ENCODE measurements at regions not wholly inside any gene's neighbourhood (a gene's known extent, or its start where the extent isn't known, plus 50 kb on each side); places are given as distances from the start of the nearest gene placed in this dataset.

DNA sequence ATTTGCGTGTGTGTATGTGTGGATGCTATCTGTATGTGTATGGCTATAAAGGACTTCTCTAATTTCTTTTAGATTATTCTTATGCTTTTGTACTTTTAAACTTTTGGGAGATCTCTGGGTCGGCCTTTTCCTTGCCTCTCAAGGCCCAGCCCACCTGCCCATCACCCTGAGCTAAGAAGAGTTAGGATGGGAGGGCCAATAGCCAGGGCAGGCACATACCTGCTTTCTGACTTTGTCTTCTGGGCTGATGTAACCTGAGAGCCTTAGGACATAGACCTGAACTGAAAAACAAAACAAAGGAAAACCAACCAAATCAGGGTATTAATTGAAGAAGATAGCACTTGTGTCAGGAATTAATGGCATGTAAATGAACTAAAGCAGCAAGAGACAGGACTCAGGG lies 100.2 kb downstream of the IRX1 start:
- Histone ChIP-seq H3K27ac (ENCODE audit: low read depth) (no peak overlapping the region), H3K4me1 (ENCODE audit: insufficient read depth) (no peaks in the 10 kb centered on the region), H3K4me3 (ENCODE audit: low read depth, low read length) (no peak overlapping the region), H3K36me3 (ENCODE audit: insufficient read depth) (no peaks in the 10 kb centered on the region)
- DNase-seq (ENCODE audit: extremely low spot score): no peak
- WGBS: 88% methylated on average over 2 of the region's 2 CpGs

DNA sequence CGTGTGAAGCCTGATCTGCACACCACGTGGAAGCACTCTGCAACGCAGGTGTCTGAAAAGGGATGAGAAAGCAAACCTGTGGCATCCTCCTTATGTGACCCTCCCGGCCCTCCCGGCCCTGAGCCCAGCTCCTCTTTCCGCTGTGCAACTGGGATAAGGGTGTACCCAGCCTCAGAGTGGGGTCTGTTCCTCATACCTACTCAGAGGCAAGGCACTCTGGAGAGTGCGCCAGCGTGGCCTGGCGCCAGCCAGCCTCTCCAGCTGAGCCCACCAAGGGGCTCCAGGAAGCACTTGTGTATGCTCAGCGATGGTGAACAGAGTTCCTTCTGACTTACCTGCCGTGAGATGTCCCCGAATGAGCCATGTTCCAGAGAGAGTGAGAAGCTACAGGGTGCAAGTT lies 102.8 kb downstream of the IRX1 start:
- Histone ChIP-seq H3K36me3 (ENCODE audit: insufficient read depth) (no peaks in the 10 kb centered on the region), H3K4me3 (ENCODE audit: low read depth, low read length) (no peak overlapping the region), H3K27ac (ENCODE audit: low read depth) (no peak overlapping the region), H3K4me1 (ENCODE audit: insufficient read depth) (no peaks in the 10 kb centered on the region)
- DNase-seq (ENCODE audit: extremely low spot score): no peak
- WGBS: 80% methylated on average over 12 of the region's 12 CpGs

DNA sequence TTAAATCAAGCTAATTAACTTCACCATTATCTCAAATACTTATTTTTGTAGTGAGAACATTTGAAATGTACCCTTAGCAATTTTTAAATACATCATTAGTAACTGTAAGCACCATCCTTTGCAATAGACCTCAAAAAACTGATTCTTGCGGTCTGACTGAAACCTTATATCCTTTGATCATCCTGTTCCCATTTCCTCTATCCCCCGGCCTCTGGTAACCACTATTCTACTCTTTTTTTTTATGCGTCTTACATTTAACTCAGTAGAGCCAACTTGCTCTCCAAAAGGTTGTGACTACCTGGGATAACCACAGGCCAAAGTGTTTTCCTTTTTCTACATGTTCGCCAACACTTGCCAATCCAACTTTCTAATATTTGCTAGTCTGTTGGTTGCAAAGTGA lies 106.1 kb downstream of the IRX1 start:
- Histone ChIP-seq H3K36me3 (ENCODE audit: insufficient read depth) (no peaks in the 10 kb centered on the region), H3K4me1 (ENCODE audit: insufficient read depth) (no peaks in the 10 kb centered on the region), H3K4me3 (ENCODE audit: low read depth, low read length) (no peak overlapping the region), H3K27ac (ENCODE audit: low read depth) (no peak overlapping the region)
- 64% methylated on average over 4 of the region's 4 CpGs for WGBS
- no peak for DNase-seq (ENCODE audit: extremely low spot score)

DNA sequence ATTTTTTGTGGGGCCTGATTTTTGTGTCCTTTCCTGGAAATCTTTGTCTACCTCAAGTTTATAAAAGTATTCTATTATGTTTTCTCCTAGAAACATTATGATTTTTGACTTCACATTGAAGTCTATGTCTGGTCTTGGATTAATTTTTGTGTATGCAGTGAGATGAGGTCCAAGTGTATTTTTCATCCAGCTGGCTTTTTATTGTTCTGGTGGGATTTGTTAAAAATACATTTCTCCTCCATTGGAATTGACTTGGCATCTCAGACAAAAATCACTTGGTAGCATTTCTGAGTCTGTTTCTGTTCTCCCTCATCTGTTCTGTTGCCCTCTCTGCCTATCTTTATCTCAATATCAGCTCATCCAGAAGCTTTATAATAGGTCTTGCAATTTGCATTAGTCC lies 109.0 kb downstream of the IRX1 start:
- Histone ChIP-seq H3K36me3 (ENCODE audit: insufficient read depth) (no peaks in the 10 kb centered on the region), H3K4me1 (ENCODE audit: insufficient read depth) (no peaks in the 10 kb centered on the region), H3K4me3 (ENCODE audit: low read depth, low read length) (no peak overlapping the region), H3K27ac (ENCODE audit: low read depth) (no peak overlapping the region)
- DNase-seq (ENCODE audit: extremely low spot score): no peak

DNA sequence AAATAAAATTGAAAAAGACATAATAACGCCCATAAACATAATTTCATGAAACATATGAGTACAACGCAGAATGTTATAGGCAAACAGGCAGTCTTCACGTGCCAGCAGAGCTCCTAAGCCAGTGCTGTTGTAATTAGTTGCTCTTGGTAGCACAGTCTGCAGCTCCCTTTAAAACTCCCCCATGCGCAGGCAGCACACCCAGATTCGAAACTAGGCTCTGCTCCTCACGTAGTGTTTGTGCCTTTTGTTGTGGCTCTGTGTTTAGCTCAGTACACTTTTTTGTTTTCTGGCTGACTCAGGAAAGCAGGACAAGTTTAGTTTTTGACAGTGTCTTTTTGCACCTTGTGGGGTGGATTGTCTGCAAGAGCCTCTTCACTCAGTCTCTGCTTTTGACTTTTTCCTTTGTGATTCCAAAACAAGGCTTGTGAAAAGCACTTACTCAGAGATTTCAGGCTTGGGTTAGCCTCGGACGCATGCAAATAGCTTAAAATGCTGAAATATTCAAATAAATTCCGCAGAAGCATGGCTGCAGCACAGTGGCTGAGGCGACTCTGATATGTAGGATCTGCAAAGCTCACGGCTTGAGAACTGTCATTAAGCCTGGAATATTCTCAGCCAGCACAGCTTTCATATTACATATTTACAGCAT lies 113.6 kb downstream of the IRX1 start:
- 40% methylated on average over 11 of the region's 11 CpGs for WGBS
- no peaks in the 10 kb centered on the region for H3K4me1 ChIP-seq (ENCODE audit: insufficient read depth)
- no peak overlapping the region for H3K4me3 ChIP-seq (ENCODE audit: low read depth, low read length)
- H3K36me3 ChIP-seq (ENCODE audit: insufficient read depth): no peaks in the 10 kb centered on the region
- no peak overlapping the region for H3K27ac ChIP-seq (ENCODE audit: low read depth)
- no peak for DNase-seq (ENCODE audit: extremely low spot score)

DNA sequence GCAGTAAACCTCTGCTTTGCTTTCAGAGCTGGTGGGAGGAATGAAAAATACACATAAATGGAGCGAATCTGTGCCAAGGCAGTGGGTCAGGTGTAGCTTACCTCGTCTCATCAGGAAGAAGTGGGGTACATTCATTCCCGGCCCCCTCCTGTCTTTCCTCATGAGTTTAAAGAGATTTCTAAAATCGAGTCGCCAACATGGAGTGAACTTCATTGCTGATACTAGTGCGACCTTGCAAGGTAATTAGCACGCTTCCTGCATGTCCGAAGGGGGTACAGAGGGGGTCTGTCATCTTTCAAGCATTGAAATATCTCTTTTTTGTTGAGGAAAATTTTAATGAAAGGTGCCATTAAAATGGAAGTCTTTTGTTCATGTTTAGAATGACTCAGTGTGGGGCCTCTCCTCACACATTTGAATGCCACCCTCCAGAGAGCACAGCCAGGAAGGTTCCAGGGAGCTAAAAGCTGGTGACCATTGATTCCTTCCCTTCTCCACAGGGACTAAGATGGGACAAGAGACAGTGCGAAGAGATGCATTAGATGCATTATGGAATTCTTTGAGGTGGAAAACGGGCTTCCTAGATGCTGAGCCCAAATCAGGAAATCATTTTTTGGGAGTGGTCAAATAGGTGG lies 114.2 kb downstream of the IRX1 start:
- no peak overlapping the region for H3K4me3 ChIP-seq (ENCODE audit: low read depth, low read length)
- no peaks in the 10 kb centered on the region for H3K36me3 ChIP-seq (ENCODE audit: insufficient read depth)
- no peaks in the 10 kb centered on the region for H3K4me1 ChIP-seq (ENCODE audit: insufficient read depth)
- 58% methylated on average over 10 of the region's 10 CpGs for WGBS
- no peak overlapping the region for H3K27ac ChIP-seq (ENCODE audit: low read depth)
- no peak for DNase-seq (ENCODE audit: extremely low spot score)

DNA sequence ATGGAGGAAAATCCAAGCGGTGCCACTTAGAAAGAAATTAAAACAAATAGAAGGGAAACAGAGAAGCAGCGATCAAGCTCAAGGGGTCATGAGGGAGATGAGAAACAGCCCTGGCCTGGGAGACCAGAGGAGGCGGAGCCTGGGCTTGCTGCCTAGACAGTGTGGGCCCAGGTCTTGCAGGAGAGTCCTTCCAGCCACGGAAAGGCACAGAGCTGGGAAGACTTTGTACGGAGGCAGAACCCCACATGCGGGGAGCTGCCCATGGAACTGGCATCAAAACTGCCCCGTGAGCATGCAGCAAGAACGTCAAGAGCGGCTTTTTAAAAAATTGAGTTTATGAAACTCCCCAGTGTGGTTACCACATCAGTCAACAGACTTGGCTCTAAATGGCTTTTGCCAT lies 119.4 kb downstream of the IRX1 start:
- H3K4me1 ChIP-seq (ENCODE audit: insufficient read depth): no peaks in the 10 kb centered on the region
- H3K36me3 ChIP-seq (ENCODE audit: insufficient read depth): no peaks in the 10 kb centered on the region
- no peak for DNase-seq (ENCODE audit: extremely low spot score)
- 62% methylated on average over 9 of the region's 9 CpGs for WGBS
- no peak overlapping the region for H3K4me3 ChIP-seq (ENCODE audit: low read depth, low read length)
- no peak overlapping the region for H3K27ac ChIP-seq (ENCODE audit: low read depth)

DNA sequence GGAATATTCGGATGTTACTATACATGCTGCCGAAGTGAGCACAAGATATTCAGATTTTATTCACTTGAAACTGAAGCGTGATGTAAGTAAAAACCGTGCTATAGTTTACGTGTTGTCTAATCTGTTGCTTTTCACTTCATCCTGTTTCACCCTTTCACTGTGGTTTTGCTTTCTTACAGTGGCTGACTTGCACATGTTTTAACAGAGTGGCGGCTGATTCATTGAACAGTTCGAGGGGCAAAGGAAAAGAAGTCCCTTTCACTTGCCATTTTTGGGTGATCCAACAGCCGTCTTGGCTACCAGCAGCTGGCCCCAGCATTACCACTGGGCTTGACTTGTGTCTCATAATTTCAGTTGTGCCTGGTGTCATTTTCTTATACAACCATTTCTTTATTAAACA lies 134.0 kb downstream of the IRX1 start:
- no peak overlapping the region for H3K4me3 ChIP-seq (ENCODE audit: low read depth, low read length)
- no peak for DNase-seq (ENCODE audit: extremely low spot score)
- 65% methylated on average over 8 of the region's 8 CpGs for WGBS
- H3K36me3 ChIP-seq (ENCODE audit: insufficient read depth): no peaks in the 10 kb centered on the region
- H3K27ac ChIP-seq (ENCODE audit: low read depth): no peak overlapping the region
- H3K4me1 ChIP-seq (ENCODE audit: insufficient read depth): no peaks in the 10 kb centered on the region

DNA sequence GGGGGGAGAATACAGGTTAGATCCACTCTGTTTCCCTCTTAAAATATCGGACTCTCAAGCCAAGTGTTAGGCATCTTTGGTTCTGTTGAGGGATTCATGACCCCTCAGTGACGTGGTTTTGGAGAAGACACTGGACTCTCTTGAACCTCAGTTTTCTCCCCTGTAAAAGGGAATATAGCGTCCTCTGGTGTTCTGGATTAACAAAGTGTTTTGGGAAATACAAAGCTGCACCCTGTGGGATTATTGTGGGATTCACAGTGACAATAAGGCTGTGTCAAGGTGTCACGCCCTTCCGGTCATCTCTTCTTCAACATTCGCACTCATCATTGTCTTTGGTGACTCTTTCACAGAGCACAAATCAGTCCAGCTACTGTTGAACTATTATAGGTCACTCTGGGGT lies 139.0 kb downstream of the IRX1 start:
- Histone ChIP-seq H3K27ac (ENCODE audit: low read depth) (no peak overlapping the region), H3K4me3 (ENCODE audit: low read depth, low read length) (no peak overlapping the region), H3K4me1 (ENCODE audit: insufficient read depth) (no peaks in the 10 kb centered on the region), H3K36me3 (ENCODE audit: insufficient read depth) (no peaks in the 10 kb centered on the region)
- WGBS: 85% methylated on average over 6 of the region's 6 CpGs
- DNase-seq (ENCODE audit: extremely low spot score): no peak

DNA sequence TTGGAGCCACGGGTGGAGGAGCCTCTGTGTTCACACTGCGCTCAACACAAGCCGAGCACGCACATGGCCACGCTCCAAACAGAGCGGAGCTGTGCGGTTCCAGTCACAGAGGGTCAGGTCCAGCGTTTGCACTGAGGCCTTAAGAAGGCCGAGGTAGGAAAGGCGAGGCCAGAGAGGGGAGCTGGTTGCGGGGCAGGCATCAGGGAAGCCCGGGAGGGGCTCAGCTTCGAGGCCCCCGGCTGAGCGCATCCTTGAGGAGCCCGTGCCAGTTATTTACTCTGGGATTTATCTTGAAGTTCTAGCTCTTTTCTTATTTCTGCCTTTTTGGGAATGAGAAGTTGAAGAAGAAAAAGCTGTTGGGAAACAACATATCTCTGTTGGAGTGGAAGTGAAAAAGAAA lies 140.8 kb downstream of the IRX1 start:
- 77% methylated on average over 16 of the region's 16 CpGs for WGBS
- no peaks in the 10 kb centered on the region for H3K4me1 ChIP-seq (ENCODE audit: insufficient read depth)
- no peak overlapping the region for H3K4me3 ChIP-seq (ENCODE audit: low read depth, low read length)
- H3K36me3 ChIP-seq (ENCODE audit: insufficient read depth): no peaks in the 10 kb centered on the region
- no peak for DNase-seq (ENCODE audit: extremely low spot score)
- H3K27ac ChIP-seq (ENCODE audit: low read depth): no peak overlapping the region

DNA sequence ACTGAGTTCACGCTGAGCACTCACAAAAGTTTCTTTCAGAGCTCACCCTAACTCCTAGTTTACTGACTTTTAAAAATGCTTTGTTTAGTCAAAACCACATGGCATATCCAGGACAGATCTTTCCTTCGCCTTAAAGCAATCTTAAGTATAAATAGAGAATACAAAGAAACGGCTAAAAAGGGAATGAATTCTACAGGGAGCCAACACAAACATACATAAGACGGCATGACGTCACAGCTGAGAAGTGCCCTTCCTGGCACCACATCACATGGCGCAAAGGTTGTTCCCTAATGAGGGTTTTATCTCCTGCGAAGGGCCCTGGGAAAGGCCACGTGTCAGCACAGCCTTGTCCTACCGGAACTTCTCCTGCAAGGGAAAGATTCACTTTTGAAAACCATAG lies 141.3 kb downstream of the IRX1 start:
- H3K4me1 ChIP-seq (ENCODE audit: insufficient read depth): no peaks in the 10 kb centered on the region
- H3K36me3 ChIP-seq (ENCODE audit: insufficient read depth): no peaks in the 10 kb centered on the region
- WGBS: 74% methylated on average over 9 of the region's 9 CpGs
- DNase-seq (ENCODE audit: extremely low spot score): no peak
- H3K27ac ChIP-seq (ENCODE audit: low read depth): no peak overlapping the region
- H3K4me3 ChIP-seq (ENCODE audit: low read depth, low read length): no peak overlapping the region

DNA sequence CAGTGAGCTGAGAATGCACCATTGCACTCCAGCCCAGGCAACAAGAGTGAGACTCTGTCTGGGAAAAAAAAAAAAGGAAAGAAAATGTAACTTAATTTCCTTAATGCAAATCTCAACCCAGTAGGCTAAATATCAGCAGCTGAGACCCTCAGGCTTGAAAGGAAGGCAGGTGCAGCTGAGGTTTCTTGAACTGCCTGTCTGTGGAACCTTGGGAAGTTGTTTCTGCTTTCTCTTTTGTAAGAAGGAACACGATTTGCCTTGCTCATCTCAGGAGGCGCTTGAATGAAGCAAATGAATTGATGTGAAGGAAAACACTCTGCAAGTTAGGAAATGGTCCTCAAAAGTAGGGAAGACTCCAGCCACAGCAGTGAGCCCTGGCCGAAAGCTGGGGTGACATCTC lies 143.3 kb downstream of the IRX1 start:
- Histone ChIP-seq H3K27ac (ENCODE audit: low read depth) (no peak overlapping the region), H3K36me3 (ENCODE audit: insufficient read depth) (no peaks in the 10 kb centered on the region), H3K4me3 (ENCODE audit: low read depth, low read length) (no peak overlapping the region), H3K4me1 (ENCODE audit: insufficient read depth) (no peaks in the 10 kb centered on the region)
- no peak for DNase-seq (ENCODE audit: extremely low spot score)
- WGBS: 83% methylated on average over 3 of the region's 3 CpGs

DNA sequence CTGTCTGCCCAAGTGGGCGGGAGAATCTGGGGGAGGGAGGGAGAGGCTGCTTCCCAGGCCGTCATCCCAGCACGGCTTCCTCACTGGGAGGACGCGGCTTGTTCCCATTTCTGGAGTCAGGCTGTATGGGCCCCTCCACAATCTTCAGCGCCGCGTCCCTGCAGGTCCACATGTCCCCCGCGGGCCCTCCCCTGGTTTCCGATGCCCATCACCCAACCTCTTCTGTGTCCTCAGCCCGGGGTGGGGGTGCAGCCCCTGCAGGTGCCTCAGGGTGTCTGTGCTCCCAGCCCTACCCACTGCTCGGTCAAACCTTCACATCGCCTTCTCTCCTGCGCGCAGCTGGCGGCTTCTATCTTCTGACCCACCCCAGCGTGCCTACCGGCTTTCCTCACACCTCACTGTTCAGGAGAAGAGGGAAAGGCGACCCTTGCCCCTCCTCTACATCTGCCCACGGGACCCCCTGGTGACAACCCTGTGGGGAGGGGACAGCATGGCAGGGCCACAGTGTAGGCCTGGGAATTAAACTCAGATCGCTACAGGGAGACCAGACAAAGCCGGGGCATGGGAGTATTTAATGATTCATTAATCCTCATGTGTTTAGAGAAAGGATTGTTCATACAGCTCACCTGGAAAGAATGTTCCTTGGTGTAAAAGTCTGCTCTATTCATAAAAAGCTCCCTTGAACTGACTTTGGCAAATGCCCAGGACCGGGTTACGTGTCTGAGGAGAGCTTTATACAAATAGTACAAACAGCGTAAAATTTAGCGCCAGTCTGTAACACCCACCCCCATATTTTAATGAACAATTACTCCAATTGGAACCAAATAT lies 145.1 kb downstream of the IRX1 start:
- WGBS: 84% methylated on average over 27 of the region's 27 CpGs
- DNase-seq (ENCODE audit: extremely low spot score): no peak
- Histone ChIP-seq H3K27ac (ENCODE audit: low read depth) (no peak overlapping the region), H3K4me3 (ENCODE audit: low read depth, low read length) (no peak overlapping the region), H3K4me1 (ENCODE audit: insufficient read depth) (no peaks in the 10 kb centered on the region), H3K36me3 (ENCODE audit: insufficient read depth) (no peaks in the 10 kb centered on the region)

DNA sequence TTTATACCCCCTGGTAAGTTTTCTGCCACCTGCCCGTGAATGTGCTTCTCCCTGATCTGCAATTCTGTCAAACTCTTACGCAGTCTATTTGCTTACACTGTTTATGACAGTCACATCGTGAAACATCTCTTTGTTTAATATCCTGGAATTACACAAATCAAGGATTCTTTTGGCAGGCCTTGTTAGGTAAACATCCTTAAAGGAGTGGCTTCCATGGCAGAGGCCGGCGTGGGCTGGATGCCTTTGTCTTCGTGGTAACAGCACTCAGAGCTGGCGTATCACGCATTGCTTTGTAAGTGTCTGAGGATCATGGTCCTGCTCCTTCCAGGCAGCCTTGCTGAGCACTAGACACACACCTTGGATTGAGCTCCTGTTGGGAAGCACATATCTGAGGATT lies 145.7 kb downstream of the IRX1 start:
- Histone ChIP-seq H3K4me3 (ENCODE audit: low read depth, low read length) (no peak overlapping the region), H3K27ac (ENCODE audit: low read depth) (no peak overlapping the region), H3K36me3 (ENCODE audit: insufficient read depth) (no peaks in the 10 kb centered on the region), H3K4me1 (ENCODE audit: insufficient read depth) (no peaks in the 10 kb centered on the region)
- no peak for DNase-seq (ENCODE audit: extremely low spot score)
- WGBS: 51% methylated on average over 8 of the region's 8 CpGs

All from urinary bladder (tissue), 3 donors.